ENCODE measurements at regions not wholly inside any gene's neighbourhood (a gene's known extent, or its start where the extent isn't known, plus 50 kb on each side); places are given as distances from the start of the nearest gene placed in this dataset.

DNA sequence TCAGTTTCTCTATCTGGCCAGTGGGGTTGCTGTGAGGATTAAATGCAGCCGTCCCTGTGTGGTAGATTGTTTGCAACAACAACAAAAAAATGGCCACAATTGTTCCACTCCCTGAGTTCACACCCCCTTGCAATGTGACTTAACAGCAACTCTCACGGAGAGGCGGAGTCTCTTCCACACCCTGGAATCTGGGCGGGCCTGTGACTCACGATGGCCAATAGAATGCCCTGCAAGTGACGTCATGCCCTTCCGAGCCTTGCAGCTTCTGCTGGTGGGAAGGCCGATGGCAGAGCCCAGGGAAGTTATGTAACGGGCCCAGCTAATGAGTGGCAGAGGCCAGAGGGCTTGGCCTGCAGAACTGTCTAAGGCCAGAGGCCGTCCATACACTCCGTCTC, 87.9 kb downstream of the RIPK4 start (continued):
- TF ChIP-seq, protein P1, sequence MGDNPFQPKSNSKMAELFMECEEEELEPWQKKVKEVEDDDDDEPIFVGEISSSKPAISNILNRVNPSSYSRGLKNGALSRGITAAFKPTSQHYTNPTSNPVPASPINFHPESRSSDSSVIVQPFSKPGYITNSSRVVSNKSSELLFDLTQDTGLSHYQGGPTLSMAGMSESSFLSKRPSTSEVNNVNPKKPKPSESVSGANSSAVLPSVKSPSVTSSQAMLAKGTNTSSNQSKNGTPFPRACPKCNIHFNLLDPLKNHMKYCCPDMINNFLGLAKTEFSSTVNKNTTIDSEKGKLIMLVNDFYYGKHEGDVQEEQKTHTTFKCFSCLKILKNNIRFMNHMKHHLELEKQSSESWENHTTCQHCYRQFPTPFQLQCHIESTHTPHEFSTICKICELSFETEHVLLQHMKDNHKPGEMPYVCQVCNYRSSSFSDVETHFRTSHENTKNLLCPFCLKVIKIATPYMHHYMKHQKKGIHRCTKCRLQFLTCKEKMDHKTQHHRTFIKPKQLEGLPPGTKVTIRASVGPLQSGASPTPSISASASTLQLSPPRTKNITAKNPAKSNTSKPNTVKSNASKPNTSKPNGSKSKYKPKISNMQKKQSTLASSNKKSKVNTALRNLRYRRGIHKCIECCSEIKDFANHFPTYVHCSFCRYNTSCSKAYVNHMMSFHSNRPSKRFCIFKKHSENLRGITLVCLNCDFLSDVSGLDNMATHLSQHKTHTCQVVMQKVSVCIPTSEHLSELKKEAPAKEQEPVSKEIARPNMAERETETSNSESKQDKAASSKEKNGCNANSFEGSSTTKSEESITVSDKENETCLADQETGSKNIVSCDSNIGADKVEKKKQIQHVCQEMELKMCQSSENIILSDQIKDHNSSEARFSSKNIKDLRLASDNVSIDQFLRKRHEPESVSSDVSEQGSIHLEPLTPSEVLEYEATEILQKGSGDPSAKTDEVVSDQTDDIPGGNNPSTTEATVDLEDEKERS (CRISPR knock-in tag; IDR thresholded peaks at IDR 0.05): no peak; the same call in 1 of the 2 replicates
- TF ChIP-seq LCORL (IDR thresholded peaks at IDR 0.05) (no peak), LCORL (CRISPR knock-in tag; IDR thresholded peaks at IDR 0.05) (no peak), KDM1A (CRISPR knock-in tag; IDR thresholded peaks at IDR 0.05) (no peak), ZNF335 (CRISPR knock-in tag; IDR thresholded peaks at IDR 0.05) (peak; percentile 44; the same call in 1 of the 2 replicates), SOX5 (CRISPR knock-in tag; IDR thresholded peaks at IDR 0.05; ENCODE audit: borderline replicate concordance) (peak; percentile 62; the same call in 1 of the 2 replicates), SP4 (CRISPR knock-in tag; IDR thresholded peaks at IDR 0.05) (peak; percentile 25; the same call in 1 of the 2 replicates), NCOR1 (IDR thresholded peaks at IDR 0.05; ENCODE audit: borderline replicate concordance, low read length) (no peak), JARID2 (CRISPR knock-in tag; IDR thresholded peaks at IDR 0.05; ENCODE audit: insufficient replicate concordance) (no peak), ZNF546 (CRISPR knock-in tag; conservative IDR thresholded peaks at IDR 0.05) (no peak), HOXA3 (CRISPR knock-in tag; IDR thresholded peaks at IDR 0.05) (peak; percentile 44; the same call in 1 of the 2 replicates), HOXA5 (CRISPR knock-in tag; IDR thresholded peaks at IDR 0.05) (no peak), ARNT (IDR thresholded peaks at IDR 0.05) (no peak), BHLHE40 (IDR thresholded peaks at IDR 0.05; ENCODE audit: low read length) (no peak), MTF2 (CRISPR knock-in tag; IDR thresholded peaks at IDR 0.05; ENCODE audit: borderline replicate concordance) (no peak), STAT5B (CRISPR knock-in tag; IDR thresholded peaks at IDR 0.05) (no peak), NR1H2 (CRISPR knock-in tag; IDR thresholded peaks at IDR 0.05; ENCODE audit: borderline replicate concordance, low read depth) (no peak), MIXL1 (CRISPR knock-in tag; IDR thresholded peaks at IDR 0.05) (peak; percentile 90), GATAD1 (CRISPR knock-in tag; IDR thresholded peaks at IDR 0.05) (0 out of 2 replicates have a peak, but pooled peaks have one; percentile 2), TBX2 (CRISPR knock-in tag; IDR thresholded peaks at IDR 0.05; ENCODE audit: borderline replicate concordance) (peak; percentile 65; the same call in 1 of the 2 replicates)
- TF ChIP-seq, protein P2, sequence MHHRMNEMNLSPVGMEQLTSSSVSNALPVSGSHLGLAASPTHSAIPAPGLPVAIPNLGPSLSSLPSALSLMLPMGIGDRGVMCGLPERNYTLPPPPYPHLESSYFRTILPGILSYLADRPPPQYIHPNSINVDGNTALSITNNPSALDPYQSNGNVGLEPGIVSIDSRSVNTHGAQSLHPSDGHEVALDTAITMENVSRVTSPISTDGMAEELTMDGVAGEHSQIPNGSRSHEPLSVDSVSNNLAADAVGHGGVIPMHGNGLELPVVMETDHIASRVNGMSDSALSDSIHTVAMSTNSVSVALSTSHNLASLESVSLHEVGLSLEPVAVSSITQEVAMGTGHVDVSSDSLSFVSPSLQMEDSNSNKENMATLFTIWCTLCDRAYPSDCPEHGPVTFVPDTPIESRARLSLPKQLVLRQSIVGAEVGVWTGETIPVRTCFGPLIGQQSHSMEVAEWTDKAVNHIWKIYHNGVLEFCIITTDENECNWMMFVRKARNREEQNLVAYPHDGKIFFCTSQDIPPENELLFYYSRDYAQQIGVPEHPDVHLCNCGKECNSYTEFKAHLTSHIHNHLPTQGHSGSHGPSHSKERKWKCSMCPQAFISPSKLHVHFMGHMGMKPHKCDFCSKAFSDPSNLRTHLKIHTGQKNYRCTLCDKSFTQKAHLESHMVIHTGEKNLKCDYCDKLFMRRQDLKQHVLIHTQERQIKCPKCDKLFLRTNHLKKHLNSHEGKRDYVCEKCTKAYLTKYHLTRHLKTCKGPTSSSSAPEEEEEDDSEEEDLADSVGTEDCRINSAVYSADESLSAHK (CRISPR knock-in tag; IDR thresholded peaks at IDR 0.05; ENCODE audit: borderline replicate concordance): no peak
- TF ChIP-seq, protein P3, sequence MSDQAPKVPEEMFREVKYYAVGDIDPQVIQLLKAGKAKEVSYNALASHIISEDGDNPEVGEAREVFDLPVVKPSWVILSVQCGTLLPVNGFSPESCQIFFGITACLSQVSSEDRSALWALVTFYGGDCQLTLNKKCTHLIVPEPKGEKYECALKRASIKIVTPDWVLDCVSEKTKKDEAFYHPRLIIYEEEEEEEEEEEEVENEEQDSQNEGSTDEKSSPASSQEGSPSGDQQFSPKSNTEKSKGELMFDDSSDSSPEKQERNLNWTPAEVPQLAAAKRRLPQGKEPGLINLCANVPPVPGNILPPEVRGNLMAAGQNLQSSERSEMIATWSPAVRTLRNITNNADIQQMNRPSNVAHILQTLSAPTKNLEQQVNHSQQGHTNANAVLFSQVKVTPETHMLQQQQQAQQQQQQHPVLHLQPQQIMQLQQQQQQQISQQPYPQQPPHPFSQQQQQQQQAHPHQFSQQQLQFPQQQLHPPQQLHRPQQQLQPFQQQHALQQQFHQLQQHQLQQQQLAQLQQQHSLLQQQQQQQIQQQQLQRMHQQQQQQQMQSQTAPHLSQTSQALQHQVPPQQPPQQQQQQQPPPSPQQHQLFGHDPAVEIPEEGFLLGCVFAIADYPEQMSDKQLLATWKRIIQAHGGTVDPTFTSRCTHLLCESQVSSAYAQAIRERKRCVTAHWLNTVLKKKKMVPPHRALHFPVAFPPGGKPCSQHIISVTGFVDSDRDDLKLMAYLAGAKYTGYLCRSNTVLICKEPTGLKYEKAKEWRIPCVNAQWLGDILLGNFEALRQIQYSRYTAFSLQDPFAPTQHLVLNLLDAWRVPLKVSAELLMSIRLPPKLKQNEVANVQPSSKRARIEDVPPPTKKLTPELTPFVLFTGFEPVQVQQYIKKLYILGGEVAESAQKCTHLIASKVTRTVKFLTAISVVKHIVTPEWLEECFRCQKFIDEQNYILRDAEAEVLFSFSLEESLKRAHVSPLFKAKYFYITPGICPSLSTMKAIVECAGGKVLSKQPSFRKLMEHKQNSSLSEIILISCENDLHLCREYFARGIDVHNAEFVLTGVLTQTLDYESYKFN (CRISPR knock-in tag; conservative IDR thresholded peaks at IDR 0.05): peak; percentile 74
- TF ChIP-seq, protein P4, sequence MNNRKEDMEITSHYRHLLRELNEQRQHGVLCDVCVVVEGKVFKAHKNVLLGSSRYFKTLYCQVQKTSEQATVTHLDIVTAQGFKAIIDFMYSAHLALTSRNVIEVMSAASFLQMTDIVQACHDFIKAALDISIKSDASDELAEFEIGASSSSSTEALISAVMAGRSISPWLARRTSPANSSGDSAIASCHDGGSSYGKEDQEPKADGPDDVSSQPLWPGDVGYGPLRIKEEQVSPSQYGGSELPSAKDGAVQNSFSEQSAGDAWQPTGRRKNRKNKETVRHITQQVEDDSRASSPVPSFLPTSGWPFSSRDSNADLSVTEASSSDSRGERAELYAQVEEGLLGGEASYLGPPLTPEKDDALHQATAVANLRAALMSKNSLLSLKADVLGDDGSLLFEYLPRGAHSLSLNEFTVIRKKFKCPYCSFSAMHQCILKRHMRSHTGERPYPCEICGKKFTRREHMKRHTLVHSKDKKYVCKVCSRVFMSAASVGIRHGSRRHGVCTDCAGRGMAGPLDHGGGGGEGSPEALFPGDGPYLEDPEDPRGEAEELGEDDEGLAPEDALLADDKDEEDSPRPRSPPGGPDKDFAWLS (CRISPR knock-in tag; IDR thresholded peaks at IDR 0.05; ENCODE audit: borderline replicate concordance): no peak

Measured in HepG2 (cell line).